Activated CD8-positive, alpha-beta memory T cell treated with anti-CD3 and anti-CD28 coated beads for 4 hours (primary cell): ENCODE measurements at regions not wholly inside any gene's neighbourhood (a gene's known extent, or its start where the extent isn't known, plus 50 kb on each side); places are given as distances from the start of the nearest gene placed in this dataset.

Experiments
- DNase-seq, 2 donors: peaks; one replicate each; pipeline ENCODE4 v3.0.0-alpha.2; 2020; ENCODE audit warnings: low read depth in 2 of 2

DNA sequence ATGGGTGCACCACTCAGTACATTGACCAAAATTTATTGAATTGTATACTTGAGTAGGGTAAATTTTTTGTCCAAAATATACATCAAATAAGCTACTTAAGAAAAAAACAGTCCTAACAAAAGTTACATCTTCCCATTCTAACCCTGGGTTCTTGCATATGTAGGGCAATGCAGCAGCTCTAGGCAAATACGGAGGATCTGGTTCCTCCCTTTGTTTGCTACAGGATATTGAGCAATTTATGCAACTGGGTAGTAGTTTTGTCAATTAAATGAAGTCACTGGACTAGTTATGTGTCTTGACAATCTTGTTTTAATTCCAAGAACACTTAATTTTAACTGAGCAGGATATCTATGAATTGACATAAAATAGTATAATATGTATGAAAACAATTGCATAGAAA lies 1507.2 kb upstream of the PIK3C3 start:
- no peak for DNase-seq

DNA sequence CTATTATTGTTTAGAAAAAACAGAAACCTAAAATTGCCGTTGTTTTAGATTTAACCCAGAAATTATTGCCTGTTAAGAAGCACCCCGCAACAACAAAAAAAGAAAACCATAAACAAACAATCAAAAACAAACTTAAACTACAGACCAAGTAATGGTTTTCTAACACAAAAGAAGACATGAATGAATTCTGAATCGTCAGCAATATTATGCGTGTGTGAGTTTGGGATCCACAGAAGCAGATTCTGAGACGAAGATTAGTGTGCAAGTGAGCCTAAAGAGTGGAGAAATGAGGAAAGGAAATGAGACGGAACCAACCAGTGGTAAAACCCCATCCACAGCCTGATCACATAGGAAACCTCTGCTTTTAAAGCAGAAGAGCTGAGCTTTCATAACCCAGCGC lies 1514.9 kb upstream of the PIK3C3 start:
- no peak for DNase-seq

DNA sequence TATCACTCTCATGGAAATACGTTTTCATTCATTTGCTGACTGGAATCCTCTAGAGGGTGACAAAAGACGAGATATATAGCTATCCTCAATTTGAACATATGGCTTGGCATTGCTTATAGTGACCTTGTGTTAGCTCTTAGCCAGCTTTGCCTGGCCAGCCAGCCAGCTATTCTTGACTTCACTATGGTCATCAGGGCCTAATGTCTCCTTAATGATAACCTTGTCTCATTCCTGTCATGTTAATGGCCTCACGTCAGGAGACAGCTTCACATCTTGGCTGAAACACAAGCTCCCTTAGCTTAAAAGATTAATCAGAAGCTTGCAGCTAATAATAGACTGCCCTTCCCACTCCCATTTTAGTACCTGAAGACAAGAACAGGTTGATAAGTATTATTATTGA lies 1517.5 kb upstream of the PIK3C3 start:
- no peak for DNase-seq

DNA sequence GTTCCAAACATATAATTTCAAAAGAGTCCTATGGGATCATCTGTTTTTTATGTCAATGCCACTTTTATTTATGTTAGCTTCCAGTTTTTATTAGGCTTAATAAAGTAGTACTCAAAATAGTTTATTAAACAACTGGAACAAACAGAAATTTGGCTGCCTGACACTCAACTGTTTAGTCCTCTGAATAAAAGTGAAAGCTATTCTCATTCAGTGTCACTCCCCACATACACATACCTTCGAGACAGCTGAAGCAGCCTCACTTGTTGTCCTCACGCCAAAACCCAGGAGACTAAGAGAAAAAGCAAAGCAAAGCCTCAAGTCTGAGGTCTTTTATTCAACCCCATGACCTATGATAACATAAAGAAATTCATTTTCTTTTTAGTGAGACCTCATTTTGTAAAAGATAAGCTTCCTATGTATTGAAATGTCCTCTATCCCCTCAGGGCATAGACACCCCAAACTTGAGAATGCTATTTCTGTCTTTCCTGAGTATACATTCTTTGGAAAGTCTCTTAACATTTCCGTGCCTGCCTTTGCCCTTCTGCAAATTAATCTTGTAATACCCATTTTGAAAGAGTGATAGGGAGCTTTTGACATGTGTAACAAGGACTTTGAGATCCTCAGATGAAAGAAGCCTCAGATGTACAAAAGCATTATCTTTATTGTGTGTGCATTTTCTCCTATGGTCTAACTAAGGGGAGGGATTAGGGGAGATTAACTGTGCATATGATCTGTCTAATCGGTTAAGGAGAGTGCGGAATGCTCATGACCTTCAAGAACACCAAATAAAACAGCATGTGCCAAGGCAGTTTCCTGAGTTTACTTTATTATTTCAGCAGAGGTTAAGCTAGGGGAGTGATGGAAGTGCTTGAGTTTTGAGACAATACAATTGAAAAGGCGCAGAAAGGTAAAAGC lies 1523.7 kb upstream of the PIK3C3 start:
- DNase-seq: no peak

DNA sequence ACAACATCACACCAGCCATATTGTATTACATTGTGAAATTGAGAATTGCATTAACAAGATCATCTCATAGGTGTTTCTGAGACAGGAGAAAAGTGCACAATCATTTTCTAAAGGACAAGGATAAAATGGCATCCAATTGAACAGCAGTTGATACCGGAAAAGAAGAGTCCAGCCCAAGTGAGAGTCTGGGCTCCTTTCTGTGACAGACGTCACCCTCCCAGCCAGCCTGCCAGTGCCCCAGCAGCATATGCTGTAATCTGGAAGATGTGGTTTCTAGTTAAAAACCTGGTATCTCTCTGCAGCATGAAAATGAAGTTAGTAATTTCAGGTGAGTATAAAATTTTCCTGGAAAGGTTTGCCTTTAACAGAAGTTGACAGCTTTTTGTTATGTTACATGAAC lies 1531.7 kb upstream of the PIK3C3 start:
- DNase-seq: no peak

DNA sequence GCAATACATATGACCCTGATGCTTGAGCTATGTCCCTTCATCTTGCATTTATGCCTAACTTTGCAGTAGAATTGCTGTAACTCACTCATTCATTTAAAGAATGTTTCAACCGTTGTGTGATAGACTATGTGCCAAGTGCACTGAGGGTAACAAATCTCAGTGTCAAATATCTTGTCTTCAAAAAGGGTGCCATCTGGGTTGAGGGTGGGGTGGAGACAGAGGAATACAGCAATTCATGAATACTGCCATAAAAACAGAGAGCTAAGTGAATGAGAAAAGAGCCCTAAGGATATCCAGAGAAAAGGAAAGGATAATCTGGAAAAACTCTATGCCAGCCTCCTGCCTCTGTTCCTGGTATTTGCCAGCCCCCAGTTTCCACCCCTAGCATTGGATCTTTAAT lies 1534.4 kb upstream of the PIK3C3 start:
- no peak for DNase-seq

DNA sequence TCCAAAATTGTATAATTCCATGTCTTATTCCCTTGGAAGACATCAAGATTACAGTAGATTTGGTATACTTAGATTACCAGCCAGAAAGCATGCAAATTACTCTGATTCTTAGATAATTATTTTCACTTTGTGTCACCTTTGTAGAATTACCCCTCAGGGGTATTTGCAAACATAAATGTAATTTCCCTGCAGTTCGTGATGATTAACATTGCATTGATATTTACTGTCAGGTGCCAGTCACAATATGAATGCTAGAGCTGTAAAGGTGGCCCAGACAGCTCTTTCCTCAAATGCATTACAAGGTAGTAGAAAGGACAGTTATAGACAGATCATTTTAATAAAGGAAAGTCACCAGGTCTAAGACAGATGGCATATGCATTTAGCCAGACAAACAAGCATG lies 1537.5 kb upstream of the PIK3C3 start:
- DNase-seq: no peak

DNA sequence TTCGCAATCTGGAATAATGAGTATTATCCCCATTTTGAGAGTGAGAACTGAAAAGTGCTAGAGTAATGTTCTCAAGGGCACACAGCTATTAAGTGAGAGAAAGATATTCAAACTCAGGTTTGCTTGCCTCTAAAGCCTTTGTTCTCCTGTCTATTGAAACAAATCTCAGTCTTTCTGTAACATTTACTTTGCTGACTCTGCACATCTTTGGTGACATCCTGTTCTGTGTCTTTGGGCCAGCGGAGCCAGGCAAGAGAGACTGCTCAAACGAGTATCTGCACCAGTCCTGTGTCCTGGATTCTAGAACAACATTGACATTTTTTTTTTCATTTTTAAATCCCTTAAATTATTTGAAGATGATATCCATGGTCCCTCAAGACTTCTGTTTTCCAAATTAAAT lies 1539.2 kb upstream of the PIK3C3 start:
- DNase-seq: no peak

DNA sequence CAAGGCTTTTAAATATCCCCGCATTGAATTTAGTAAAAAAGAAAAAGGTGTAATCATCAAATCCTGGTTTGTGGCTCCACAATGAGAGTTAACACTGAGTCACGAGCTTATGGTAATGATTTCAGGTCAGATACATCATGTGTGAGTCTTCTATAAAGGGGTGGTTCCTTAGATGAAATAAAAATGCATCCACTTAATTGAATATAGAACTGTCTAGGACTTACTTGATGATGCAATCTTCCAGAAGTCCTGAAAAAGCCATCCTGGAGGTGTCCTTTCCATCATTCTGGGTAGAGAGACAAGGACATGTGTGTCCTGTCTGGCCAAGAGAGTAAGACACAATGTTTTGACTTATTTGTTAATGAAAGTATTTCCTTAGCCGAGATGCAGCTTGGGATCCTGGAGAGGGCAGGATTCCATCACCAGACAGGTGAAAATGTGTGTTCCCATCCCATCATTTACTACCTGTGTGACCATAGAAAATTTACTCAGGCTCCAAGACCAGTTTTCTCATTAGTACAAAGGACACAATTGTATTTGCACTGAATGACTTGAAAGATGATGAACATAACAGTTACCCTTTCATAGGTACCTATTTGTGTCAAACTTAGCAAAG lies 1539.8 kb upstream of the PIK3C3 start:
- no peak for DNase-seq

DNA sequence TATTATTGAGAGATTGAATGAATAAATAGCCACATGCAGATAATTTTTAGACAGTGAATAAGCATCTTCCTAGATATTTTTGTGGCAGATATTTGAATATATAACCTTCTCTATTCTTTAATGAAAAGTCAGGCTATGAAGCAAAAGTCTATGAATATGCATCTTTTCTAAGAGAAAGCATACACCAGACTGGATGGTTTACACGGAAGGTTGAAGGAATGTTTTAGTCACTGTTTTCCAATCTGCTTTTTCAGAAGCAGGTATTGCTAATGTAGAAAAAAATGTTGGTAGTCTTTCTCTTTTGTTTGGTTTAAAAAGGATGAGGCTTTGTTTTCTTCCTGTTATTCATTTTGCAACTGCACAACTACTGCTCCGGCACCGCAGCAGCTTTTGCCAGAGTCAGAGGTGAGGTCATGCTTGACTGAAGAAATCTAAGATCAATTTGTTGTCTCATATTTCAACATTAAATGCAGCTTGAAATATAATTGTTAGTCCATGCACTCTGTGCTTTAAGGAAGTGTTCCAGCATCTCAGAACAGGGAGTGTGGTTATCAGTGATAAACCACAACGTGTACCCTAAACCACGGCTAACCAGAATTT lies 1540.8 kb upstream of the PIK3C3 start:
- DNase-seq: no peak

DNA sequence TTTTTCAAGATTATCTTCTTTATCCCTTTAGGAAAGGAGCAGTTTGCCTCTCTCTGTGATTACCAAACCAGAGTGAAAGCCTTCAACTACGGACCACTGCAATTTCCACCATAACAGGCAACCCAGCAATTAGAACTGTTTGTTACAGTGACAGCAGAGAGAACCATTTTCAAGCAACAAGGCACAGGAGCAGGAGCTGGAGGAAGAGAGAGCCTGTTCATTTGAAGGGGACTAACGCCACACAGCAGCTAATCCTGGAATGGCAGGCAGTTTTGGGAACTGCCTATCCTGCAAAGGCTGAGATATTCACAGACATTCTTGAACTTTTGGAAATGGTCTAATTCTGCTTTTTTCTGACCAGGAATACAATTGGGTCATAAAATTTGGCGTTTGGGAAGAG lies 1541.9 kb upstream of the PIK3C3 start:
- DNase-seq: no peak

DNA sequence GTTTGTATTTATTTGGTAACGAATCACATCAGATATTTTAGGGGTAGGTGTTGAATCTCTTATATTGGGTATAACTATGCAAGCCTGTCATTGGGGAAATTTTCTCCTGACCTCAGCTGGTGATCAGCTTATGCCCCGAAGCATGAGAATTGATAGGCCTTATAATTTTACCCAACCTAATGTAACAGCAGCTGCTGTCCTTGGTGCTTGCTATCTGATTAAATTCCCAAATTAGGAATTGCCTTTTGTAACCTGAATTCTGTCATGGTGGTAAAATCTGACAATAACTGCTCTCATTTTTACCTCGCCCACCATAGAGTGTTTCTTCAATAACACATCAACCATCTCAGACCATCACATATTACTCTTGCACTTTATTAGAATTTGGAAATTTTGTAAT lies 1542.6 kb upstream of the PIK3C3 start:
- DNase-seq: no peak

DNA sequence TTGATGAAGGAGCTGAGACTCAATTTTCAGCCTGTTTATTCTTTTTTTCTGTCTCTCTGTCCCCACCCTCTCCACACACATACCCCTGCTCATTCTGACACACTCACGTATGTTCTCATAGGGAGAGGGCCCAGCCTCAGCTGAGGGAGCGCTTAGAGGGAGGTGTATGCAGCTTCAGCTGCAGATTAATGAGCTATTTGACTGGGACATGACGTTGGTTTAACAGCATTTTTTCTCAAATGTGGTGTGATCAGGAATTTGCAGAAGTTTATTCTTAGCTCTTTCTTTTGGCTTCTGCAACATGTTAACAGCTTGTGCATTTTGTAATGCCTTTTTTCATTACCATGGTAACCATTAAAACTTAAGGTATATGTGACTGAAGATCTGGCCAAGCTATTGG lies 1547.1 kb upstream of the PIK3C3 start:
- no peak for DNase-seq

DNA sequence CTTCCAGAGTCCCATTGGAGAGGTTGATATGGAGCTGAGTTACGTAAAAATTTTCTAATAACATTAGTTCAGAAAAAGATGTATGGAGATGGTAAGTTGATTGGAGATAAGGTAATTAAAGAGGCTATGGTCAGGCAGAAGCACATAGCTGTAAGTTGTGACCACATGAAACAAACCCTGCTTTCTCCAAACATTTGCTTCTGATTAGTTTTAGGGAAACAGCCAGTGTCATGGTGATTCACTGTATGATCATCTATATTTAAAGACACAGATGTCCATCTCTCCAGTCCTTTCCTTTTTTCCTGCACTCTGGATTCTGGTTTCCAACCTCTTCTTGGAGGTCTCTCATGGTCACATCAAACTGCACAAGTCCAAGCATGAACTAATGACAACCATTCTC lies 1550.8 kb upstream of the PIK3C3 start:
- DNase-seq: no peak

DNA sequence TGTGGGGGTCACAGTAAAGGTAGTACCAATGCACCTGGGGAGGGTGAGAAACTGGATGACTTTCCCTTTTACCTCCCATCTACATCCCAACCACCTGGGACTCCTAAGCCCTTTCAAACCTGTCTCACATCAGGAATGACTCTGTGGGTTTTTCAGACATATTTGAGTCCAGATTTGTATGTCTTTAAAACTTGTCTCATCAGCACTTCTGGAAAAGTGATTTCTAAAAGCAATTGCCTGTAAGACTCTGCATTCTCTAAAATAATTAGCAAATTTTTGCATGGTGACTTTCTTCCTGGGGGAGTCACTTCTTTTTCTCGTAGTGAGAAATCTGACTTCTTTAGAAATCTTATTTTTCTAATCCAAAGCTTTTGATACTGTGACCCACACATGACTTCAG lies 1553.0 kb upstream of the PIK3C3 start:
- no peak for DNase-seq

DNA sequence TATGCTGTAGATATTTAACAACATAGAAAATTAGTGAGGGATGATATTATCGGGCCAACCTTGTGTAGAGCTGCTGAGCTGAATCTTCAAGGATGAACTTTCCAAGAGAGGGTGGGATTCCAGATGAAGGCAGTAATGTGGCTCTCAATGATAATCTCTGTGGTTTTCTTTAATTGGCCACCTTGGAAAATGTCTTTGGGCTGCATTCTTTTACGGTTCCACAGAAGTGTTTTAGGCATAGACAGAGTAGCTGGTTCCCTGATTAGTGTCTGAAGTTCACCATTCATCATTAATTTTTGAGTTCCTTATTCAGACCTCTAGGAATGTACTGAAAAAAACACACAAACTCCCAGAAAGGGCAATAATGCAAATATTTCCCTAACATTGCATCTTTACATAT lies 1566.9 kb upstream of the PIK3C3 start:
- DNase-seq: no peak

DNA sequence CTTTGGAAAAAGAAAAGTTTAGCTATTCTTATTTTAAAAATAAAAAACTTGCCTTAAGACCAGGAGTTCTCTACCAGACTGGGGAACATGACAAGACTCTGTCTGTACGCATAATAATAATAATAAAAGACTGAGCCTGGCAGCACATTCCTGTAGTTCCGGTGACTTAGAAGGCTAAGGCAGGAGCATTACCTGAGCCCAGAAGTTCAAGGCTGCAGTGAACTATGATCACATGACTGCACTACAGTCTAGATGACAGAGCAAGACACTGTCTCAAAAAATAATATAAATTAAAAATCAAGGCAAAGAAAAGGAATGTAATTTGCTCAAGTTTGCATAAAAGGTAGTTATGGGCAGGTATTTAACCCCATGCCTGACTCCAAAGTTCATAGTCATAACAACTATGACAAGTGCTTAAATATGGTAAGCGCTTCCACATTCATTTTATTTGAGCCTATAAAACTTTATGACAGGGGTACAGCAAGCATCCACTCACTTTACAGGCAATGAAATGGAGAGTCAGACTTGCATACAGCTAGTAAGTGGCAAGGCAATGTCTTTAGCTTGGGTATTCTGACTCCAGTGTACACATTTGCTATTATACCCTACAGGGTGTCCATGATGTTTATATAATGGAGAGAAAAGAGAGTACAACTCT lies 1567.8 kb upstream of the PIK3C3 start:
- DNase-seq: no peak

DNA sequence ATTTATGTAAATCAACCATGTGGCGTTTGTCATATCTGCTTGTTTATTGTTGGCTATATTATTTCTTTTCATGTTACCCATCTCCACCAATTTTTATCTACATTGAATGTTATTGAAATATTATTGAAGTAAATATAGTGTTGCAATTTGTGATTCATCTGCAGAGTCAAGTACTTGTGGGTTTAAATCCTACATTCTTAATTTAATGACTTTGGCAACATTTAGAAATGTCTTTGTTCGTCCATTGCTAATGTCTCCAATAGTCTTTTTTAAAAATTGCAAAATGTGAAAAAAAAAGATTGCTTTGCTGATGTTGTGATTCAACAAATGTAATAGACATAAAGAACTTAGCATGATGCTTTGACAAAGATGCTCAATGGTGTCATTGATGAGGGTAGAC lies 1572.8 kb upstream of the PIK3C3 start:
- no peak for DNase-seq

DNA sequence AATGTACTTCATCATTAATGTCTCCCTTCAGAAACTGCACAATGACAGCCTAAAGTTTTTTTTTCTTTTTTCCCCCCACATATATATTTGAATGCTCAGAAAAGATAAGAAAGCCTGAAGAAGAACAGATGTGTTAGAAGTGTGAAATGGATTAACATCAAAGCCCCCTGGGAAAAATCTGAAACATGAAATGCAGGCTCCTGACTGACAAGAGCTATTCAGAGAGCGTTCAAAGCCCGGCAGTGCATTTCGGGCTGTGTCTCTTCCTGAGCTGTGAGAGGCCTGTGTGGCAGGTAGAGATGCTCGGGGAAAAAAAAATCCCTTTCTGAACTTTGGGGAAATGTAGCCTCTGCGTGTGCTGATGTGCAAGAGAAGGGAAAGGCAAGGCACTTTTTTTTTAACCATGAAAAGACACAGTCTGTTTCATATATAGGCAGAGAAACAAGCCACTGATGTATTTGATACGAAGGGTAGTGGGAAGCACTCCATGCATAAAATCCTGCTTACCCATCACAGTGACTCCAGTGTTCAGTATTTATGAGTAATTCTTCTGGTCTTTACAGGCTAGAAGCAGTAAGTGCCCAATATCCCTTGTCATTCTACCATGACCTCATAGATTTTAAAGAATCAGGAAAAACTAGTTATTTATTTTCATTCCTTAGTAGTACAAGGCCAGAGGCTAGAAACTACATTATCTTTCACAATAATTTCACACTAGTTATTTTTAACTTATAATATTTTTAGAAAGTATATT lies 1574.2 kb upstream of the PIK3C3 start:
- no peak for DNase-seq

DNA sequence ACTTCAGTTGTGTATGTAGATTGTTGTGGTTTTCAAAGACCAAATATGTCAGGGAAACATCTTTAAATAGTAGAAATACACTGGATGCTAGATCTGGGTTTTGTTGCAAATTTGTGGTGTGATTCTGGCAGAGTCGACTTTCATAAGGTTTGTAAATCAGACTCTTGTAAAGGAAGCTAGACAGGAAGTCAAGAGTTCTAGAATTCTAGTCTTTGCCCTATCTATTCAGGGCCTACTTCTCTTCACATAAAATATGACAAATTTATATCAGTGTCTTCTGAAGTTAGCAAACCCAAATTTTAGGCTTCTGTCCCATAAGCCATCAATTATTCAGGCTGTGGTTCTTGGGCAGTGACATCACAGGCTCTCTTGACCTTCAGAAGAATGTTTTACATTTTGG lies 1579.2 kb upstream of the PIK3C3 start:
- DNase-seq: no peak

DNA sequence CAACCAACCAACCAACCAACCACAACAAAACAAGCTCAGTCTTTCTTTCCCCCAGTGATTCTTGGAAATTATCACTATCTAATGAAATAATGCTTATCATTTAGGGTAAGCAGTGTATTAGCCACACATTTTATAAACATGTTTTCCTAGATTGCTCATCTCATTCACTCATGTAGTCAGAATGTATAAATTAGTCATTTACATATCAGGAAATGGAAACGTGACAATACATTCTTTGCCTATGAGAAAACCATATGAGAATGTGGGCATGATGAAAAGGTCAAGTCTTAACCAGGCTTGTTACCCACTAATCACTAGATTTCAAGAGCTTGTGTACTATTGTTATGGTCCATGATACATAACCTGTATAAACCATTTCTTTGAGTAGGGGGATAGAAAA lies 1583.4 kb upstream of the PIK3C3 start:
- no peak for DNase-seq

DNA sequence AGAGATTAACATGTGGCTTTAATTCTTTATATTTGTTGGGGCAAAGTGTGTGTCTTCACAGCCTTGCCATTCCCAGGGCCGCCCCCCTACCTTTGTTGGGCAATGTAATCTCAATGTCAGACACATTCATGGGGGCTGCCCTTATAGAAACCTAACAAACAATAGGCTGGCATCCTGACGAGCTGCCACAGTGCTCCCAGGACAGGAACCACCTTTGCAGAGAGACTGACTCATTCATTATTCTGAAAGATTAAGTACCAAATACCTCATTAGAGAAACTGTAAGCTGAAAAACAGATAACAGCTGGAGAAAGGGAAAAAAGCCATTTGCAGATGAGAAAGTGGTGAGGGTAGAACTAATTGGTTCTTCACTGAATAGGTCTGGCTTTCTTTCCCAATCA lies 1587.5 kb upstream of the PIK3C3 start:
- no peak for DNase-seq
